ENCODE measurements at regions not wholly inside any gene's neighbourhood (a gene's known extent, or its start where the extent isn't known, plus 50 kb on each side); places are given as distances from the start of the nearest gene placed in this dataset.

GRCh38 chr12:67413577-67413976, 144.4 kb downstream of the CAND1 start:
- no peak for TF ChIP-seq TOX (CRISPR knock-in tag; IDR thresholded peaks at IDR 0.05; ENCODE audit: borderline replicate concordance)
- no peak for TF ChIP-seq ARNTL (CRISPR knock-in tag; IDR thresholded peaks at IDR 0.05; ENCODE audit: borderline replicate concordance, low read depth)
- TF ChIP-seq ZFP30 (CRISPR knock-in tag; IDR thresholded peaks at IDR 0.05): no peak
- TF ChIP-seq, protein P1, sequence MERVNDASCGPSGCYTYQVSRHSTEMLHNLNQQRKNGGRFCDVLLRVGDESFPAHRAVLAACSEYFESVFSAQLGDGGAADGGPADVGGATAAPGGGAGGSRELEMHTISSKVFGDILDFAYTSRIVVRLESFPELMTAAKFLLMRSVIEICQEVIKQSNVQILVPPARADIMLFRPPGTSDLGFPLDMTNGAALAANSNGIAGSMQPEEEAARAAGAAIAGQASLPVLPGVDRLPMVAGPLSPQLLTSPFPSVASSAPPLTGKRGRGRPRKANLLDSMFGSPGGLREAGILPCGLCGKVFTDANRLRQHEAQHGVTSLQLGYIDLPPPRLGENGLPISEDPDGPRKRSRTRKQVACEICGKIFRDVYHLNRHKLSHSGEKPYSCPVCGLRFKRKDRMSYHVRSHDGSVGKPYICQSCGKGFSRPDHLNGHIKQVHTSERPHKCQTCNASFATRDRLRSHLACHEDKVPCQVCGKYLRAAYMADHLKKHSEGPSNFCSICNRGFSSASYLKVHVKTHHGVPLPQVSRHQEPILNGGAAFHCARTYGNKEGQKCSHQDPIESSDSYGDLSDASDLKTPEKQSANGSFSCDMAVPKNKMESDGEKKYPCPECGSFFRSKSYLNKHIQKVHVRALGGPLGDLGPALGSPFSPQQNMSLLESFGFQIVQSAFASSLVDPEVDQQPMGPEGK (CRISPR knock-in tag; IDR thresholded peaks at IDR 0.05; ENCODE audit: borderline replicate concordance): no peak
- TF ChIP-seq BACH2 (CRISPR knock-in tag; IDR thresholded peaks at IDR 0.05; ENCODE audit: borderline replicate concordance): no peak
- no peak for TF ChIP-seq ZNF70 (CRISPR knock-in tag; IDR thresholded peaks at IDR 0.05)
- no peak for TF ChIP-seq TCF4 (CRISPR knock-in tag; IDR thresholded peaks at IDR 0.05; ENCODE audit: borderline replicate concordance)
- no peak for TF ChIP-seq ISL1 (CRISPR knock-in tag; IDR thresholded peaks at IDR 0.05)
- TF ChIP-seq, protein P2, sequence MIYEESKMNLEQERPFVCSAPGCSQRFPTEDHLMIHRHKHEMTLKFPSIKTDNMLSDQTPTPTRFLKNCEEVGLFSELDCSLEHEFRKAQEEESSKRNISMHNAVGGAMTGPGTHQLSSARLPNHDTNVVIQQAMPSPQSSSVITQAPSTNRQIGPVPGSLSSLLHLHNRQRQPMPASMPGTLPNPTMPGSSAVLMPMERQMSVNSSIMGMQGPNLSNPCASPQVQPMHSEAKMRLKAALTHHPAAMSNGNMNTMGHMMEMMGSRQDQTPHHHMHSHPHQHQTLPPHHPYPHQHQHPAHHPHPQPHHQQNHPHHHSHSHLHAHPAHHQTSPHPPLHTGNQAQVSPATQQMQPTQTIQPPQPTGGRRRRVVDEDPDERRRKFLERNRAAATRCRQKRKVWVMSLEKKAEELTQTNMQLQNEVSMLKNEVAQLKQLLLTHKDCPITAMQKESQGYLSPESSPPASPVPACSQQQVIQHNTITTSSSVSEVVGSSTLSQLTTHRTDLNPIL (CRISPR knock-in tag; IDR thresholded peaks at IDR 0.05; ENCODE audit: low read depth): no peak
- no peak for TF ChIP-seq CSRNP3 (CRISPR knock-in tag; IDR thresholded peaks at IDR 0.05)
- no peak; the same call in 2 of the 3 replicates for ATAC-seq

- TF ChIP-seq, protein P3, sequence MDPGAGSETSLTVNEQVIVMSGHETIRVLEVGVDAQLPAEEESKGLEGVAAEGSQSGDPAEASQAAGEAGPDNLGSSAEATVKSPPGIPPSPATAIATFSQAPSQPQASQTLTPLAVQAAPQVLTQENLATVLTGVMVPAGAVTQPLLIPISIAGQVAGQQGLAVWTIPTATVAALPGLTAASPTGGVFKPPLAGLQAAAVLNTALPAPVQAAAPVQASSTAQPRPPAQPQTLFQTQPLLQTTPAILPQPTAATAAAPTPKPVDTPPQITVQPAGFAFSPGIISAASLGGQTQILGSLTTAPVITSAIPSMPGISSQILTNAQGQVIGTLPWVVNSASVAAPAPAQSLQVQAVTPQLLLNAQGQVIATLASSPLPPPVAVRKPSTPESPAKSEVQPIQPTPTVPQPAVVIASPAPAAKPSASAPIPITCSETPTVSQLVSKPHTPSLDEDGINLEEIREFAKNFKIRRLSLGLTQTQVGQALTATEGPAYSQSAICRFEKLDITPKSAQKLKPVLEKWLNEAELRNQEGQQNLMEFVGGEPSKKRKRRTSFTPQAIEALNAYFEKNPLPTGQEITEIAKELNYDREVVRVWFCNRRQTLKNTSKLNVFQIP (CRISPR knock-in tag; IDR thresholded peaks at IDR 0.05; ENCODE audit: borderline replicate concordance, low read depth): no peak
- TF ChIP-seq TCF4 (CRISPR knock-in tag; IDR thresholded peaks at IDR 0.05; ENCODE audit: borderline replicate concordance): peak; percentile 78
- no peak; the same call in 2 of the 3 replicates for ATAC-seq
Observed at GRCh38 chr12:67414011-67414715, 145.0 kb downstream of the CAND1 start.

GRCh38 chr12:67415473-67415872, 146.3 kb downstream of the CAND1 start:
- peak; percentile 84 for ATAC-seq

More at GRCh38 chr12:67415473-67415872, 146.3 kb downstream of the CAND1 start:
- TF ChIP-seq ESRRG (CRISPR knock-in tag; IDR thresholded peaks at IDR 0.05) (no peak), GLIS3 (CRISPR knock-in tag; IDR thresholded peaks at IDR 0.05) (no peak), RARB (CRISPR knock-in tag; IDR thresholded peaks at IDR 0.05) (no peak), ZFP30 (CRISPR knock-in tag; IDR thresholded peaks at IDR 0.05) (no peak), TSHZ2 (CRISPR knock-in tag; IDR thresholded peaks at IDR 0.05) (no peak), ZNF565 (CRISPR knock-in tag; conservative IDR thresholded peaks at IDR 0.05; ENCODE audit: low read depth) (no peak), ISL1 (CRISPR knock-in tag; IDR thresholded peaks at IDR 0.05) (no peak), ZNF8 (CRISPR knock-in tag; IDR thresholded peaks at IDR 0.05) (no peak), ZNF70 (CRISPR knock-in tag; IDR thresholded peaks at IDR 0.05) (no peak), TOX (CRISPR knock-in tag; IDR thresholded peaks at IDR 0.05; ENCODE audit: borderline replicate concordance) (no peak)
- TF ChIP-seq, protein P3 (CRISPR knock-in tag; IDR thresholded peaks at IDR 0.05; ENCODE audit: borderline replicate concordance, low read depth): no peak
- TF ChIP-seq, protein P1 (CRISPR knock-in tag; IDR thresholded peaks at IDR 0.05; ENCODE audit: borderline replicate concordance): no peak

All from SK-N-SH treated with all-trans-retinoic acid at 6 μM for 48 hours (cell line).